IMR-90 (cell line): ENCODE measurements at regions not wholly inside any gene's neighbourhood (a gene's known extent, or its start where the extent isn't known, plus 50 kb on each side); places are given as distances from the start of the nearest gene placed in this dataset.

Source experiments
- ATAC-seq: fragments of 200-7000 bp; cut with Tn5 transposase; 2 replicates; pipeline ENCODE4 v1.9.1; 2020; ENCODE audit warnings: low read depth, mild to moderate bottlenecking, moderate library complexity
- BruUV-seq: library from RNA; stranded (reverse); fragments of 400-500 nt; replicated peaks from 2 replicates; lab custom pipeline; 2021; lab: Mats Ljungman, UMichigan
- CTCF ChIA-PET: fragments of 300-600 bp; formaldehyde crosslinking; extraction: SDS; loops from one replicate; lab custom pipeline; 2021; ENCODE audit warnings: antibody characterized with exemption; lab: Yijun Ruan, JAX
- POLR2A ChIA-PET: fragments of 300-600 bp; sonication (Branson Sonifier 250); formaldehyde crosslinking; loops from one replicate; lab custom pipeline; 2022; ENCODE audit warnings: antibody characterized with exemption; ENCODE audit not compliant: unreplicated experiment; lab: Charles Lee
- DNase-seq: peaks from one replicate; pipeline ENCODE4 v3.0.0; 2013
- H2AFZ ChIP-seq: replicated peaks from 2 replicates; pipeline ENCODE3; 2013; ENCODE audit warnings: low read length, mild to moderate bottlenecking; ENCODE audit not compliant: poor library complexity
- H2AK5ac ChIP-seq: 2 replicates; pipeline ENCODE4 v1.6.1; 2013; ENCODE audit warnings: low read depth, low read length, inconsistent platforms
- H2AK9ac ChIP-seq: replicated peaks from 2 replicates; pipeline ENCODE3; 2013; ENCODE audit warnings: mild to moderate bottlenecking, low read depth, low read length, moderate library complexity; ENCODE audit not compliant: poor library complexity
- H2BK120ac ChIP-seq: 2 replicates; pipeline ENCODE4 v1.6.1; 2013; ENCODE audit warnings: low read depth, low read length, inconsistent platforms
- H2BK15ac ChIP-seq: 3 replicates; pipeline ENCODE4 v1.6.1; 2013; ENCODE audit warnings: low read depth, low read length, inconsistent platforms
- H2BK20ac ChIP-seq: 2 replicates; pipeline ENCODE4 v1.6.1; 2013; ENCODE audit warnings: low read depth, mild to moderate bottlenecking, inconsistent platforms, low read length, moderate library complexity
- H2BK5ac ChIP-seq: 2 replicates; pipeline ENCODE4 v1.6.1; 2013; ENCODE audit warnings: mild to moderate bottlenecking, low read depth, low read length, inconsistent platforms; ENCODE audit not compliant: poor library complexity, severe bottlenecking
- H3K14ac ChIP-seq: replicated peaks from 2 replicates; pipeline ENCODE4 v1.6.1; 2013; ENCODE audit warnings: low read depth, low read length, inconsistent platforms
- H3K18ac ChIP-seq: 2 replicates; pipeline ENCODE4 v1.6.1; 2013; ENCODE audit warnings: low read depth, low read length, control low read depth
- H3K23ac ChIP-seq: 2 replicates; pipeline ENCODE4 v1.6.1; 2013; ENCODE audit warnings: low read depth, low read length, inconsistent platforms
- H3K27ac ChIP-seq: 2 replicates; pipeline ENCODE4 v1.5.1; 2013; ENCODE audit warnings: mild to moderate bottlenecking, control low read depth, low read length; ENCODE audit not compliant: insufficient read depth
- H3K27me3 ChIP-seq: 2 replicates; pipeline ENCODE4 v1.6.1; 2013; ENCODE audit warnings: low read length; ENCODE audit not compliant: control insufficient read depth, insufficient read depth
- H3K36me3 ChIP-seq: 2 replicates; pipeline ENCODE4 v1.6.1; 2013; ENCODE audit warnings: low read length, mixed read lengths; ENCODE audit not compliant: control insufficient read depth, insufficient read depth
- H3K4ac ChIP-seq: 2 replicates; pipeline ENCODE4 v1.6.1; 2013; ENCODE audit warnings: low read depth, low read length, inconsistent platforms
- H3K4me1 ChIP-seq: 2 replicates; pipeline ENCODE4 v1.6.1; 2013; ENCODE audit warnings: low read length, mixed read lengths; ENCODE audit not compliant: control insufficient read depth, insufficient read depth
- H3K4me2 ChIP-seq: 2 replicates; pipeline ENCODE4 v1.6.1; 2013; ENCODE audit warnings: low read depth, mild to moderate bottlenecking, control low read depth, low read length, moderate library complexity
- H3K4me3 ChIP-seq: 2 replicates; pipeline ENCODE4 v1.5.1; 2013; ENCODE audit warnings: low read depth, mild to moderate bottlenecking, control low read depth, low read length, moderate library complexity; ENCODE audit not compliant: insufficient read depth
- H3K56ac ChIP-seq: 2 replicates; pipeline ENCODE4 v1.6.1; 2013; ENCODE audit warnings: low read length, inconsistent platforms; ENCODE audit not compliant: insufficient read depth; ENCODE audit errors: extremely low read depth
- H3K79me1 ChIP-seq, 2 experiments: 2 replicates each; pipeline ENCODE4 v1.6.1; 2013; ENCODE audit warnings: low read length in 2 of 2, inconsistent platforms in 1 of 2, low read depth in 1 of 2
- H3K9ac ChIP-seq: 2 replicates; pipeline ENCODE4 v1.6.1; 2013; ENCODE audit warnings: low read depth, low read length, control low read depth
- H3K9me1 ChIP-seq: 2 replicates; pipeline ENCODE4 v1.6.1; 2013; ENCODE audit warnings: low read length, inconsistent platforms; ENCODE audit not compliant: insufficient read depth
- H3K9me3 ChIP-seq: 2 replicates; pipeline ENCODE4 v1.6.1; 2013; ENCODE audit warnings: low read length; ENCODE audit not compliant: control insufficient read depth, insufficient read depth
- H4K20me1 ChIP-seq: 2 replicates; pipeline ENCODE4 v1.6.1; 2013; ENCODE audit warnings: low read length, inconsistent platforms; ENCODE audit not compliant: insufficient read depth
- H4K5ac ChIP-seq: 2 replicates; pipeline ENCODE4 v1.6.1; 2013; ENCODE audit warnings: mild to moderate bottlenecking, low read depth, low read length, control low read depth
- H4K8ac ChIP-seq, 2 experiments: 2 replicates each; pipeline ENCODE4 v1.6.1; 2013; ENCODE audit warnings: low read depth in 2 of 2, low read length in 2 of 2, control low read depth in 1 of 2, inconsistent platforms in 1 of 2
- H4K91ac ChIP-seq: 2 replicates; pipeline ENCODE4 v1.6.1; 2013; ENCODE audit warnings: low read depth, low read length, inconsistent platforms; ENCODE audit not compliant: insufficient read depth
- CEBPB ChIP-seq: IDR thresholded peaks from 2 replicates; pipeline ENCODE4 v1.6.1; 2012; ENCODE audit warnings: low read depth, low read length, improper control_type of control experiment
- FOS ChIP-seq: fragments of 150-350 bp; IDR thresholded peaks from 2 replicates; pipeline ENCODE4 v1.6.1; 2016; ENCODE audit warnings: low read depth, low read length
- MAZ ChIP-seq: IDR thresholded peaks from 2 replicates; pipeline ENCODE4 v1.6.1; 2012; ENCODE audit warnings: low read depth, mild to moderate bottlenecking, low read length, improper control_type of control experiment, moderate library complexity, borderline replicate concordance
- MXI1 ChIP-seq: IDR thresholded peaks from 2 replicates; pipeline ENCODE4 v1.6.1; 2012; ENCODE audit warnings: low read depth, mild to moderate bottlenecking, low read length, moderate library complexity, borderline replicate concordance
- POLR2A ChIP-seq: IDR thresholded peaks from 2 replicates; pipeline ENCODE4 v1.6.1; 2012; ENCODE audit warnings: mild to moderate bottlenecking, low read depth, low read length
- RAD21 ChIP-seq: IDR thresholded peaks from 2 replicates; pipeline ENCODE4 v1.6.1; 2012; ENCODE audit warnings: low read length, improper control_type of control experiment
- RCOR1 ChIP-seq: IDR thresholded peaks from 2 replicates; pipeline ENCODE4 v1.6.1; 2012; ENCODE audit warnings: mild to moderate bottlenecking, low read length, improper control_type of control experiment; ENCODE audit not compliant: insufficient replicate concordance
- SMC3 ChIP-seq: fragments of 150-350 bp; IDR thresholded peaks from 2 replicates; pipeline ENCODE4 v1.6.1; 2016; ENCODE audit warnings: low read depth, mild to moderate bottlenecking, antibody characterized with exemption, low read length, moderate library complexity
- WGBS, 2 experiments: methylation state at CpG; one replicate each; pipeline versions ENCODE4 v1.1.5 to v1.1.7; 2013; ENCODE audit warnings: missing lambda C conversion rate in 2 of 2; ENCODE audit not compliant: insufficient read length in 1 of 2; ENCODE audit errors: extremely low coverage in 2 of 2; 5-methylcytosine and 5-hydroxymethylcytosine counted together
- dilution Hi-C: fragments of 300-500 bp; cut with HindIII; formaldehyde crosslinking; loops from one replicate; pipeline ENCODE4 v1.14.3; 2018; ENCODE audit warnings: low sequenced_read_pairs; ENCODE audit not compliant: unreplicated experiment
- in situ Hi-C: fragments of 300-500 bp; cut with MboI; formaldehyde crosslinking; loops from 3 replicates; pipeline ENCODE4 v1.14.3; 2019; ENCODE audit warnings: low sequenced_read_pairs, inconsistent platforms, mixed read lengths
- intact Hi-C: fragments of 100-400 bp; cut with micrococcal nuclease; formaldehyde crosslinking; loops from 2 replicates; pipeline ENCODE4 v1.10.0; 2022
- TF ChIP-seq, protein P1 (sequence below): fragments of 150-350 bp; IDR thresholded peaks from 2 replicates; pipeline ENCODE4 v1.6.1; 2017; ENCODE audit warnings: mild to moderate bottlenecking, antibody characterized with exemption, low read length, low read depth

DNA sequence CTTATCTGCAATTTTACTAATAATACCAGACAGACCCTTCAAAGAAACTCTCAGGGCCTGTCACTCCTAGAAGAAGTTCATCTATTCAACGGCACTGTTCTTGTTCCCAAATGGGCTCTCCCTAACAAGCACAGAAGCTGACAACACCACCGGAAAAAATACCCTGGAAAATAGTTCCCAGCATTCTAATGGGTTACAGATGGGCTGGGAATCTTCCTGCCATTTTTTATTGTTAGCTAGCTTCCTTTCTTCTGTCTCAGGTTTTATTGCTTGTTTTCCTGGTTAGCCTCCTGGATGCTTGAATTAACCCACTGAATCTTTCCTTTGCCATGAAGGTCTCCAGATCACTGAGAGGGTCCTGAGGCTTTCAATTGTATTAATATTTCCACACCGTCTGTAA, 689.8 kb upstream of the NRP1 start:
- ChIA-PET CTCF (no interaction called here), POLR2A (no interaction called here)
- no peak overlapping the region for H2AK5ac ChIP-seq
- no peak overlapping the region for H2BK5ac ChIP-seq
- ATAC-seq, result no peak
- H3K4ac ChIP-seq, result no peak overlapping the region
- no peak overlapping the region for H3K18ac ChIP-seq
- TF ChIP-seq, protein P1, sequence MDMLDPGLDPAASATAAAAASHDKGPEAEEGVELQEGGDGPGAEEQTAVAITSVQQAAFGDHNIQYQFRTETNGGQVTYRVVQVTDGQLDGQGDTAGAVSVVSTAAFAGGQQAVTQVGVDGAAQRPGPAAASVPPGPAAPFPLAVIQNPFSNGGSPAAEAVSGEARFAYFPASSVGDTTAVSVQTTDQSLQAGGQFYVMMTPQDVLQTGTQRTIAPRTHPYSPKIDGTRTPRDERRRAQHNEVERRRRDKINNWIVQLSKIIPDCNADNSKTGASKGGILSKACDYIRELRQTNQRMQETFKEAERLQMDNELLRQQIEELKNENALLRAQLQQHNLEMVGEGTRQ, result no peak
- TF ChIP-seq SMC3 (no peak), FOS (no peak), POLR2A (no peak), RCOR1 (no peak), MAZ (no peak), MXI1 (no peak), RAD21 (no peak), CEBPB (no peak)
- H4K20me1 ChIP-seq, result no peaks in the 10 kb centered on the region
- no peak overlapping the region for H2BK120ac ChIP-seq
- H3K9ac ChIP-seq, result no peak overlapping the region
- H3K36me3 ChIP-seq, result no peaks in the 10 kb centered on the region
- in situ Hi-C loops, result no loop called here
- DNase-seq, result no peak
- no peak overlapping the region for H3K4me2 ChIP-seq
- intact Hi-C loops, result no loop called here
- no peak overlapping the region for H3K14ac ChIP-seq
- no peaks in the 10 kb centered on the region for H3K4me1 ChIP-seq
- no peak overlapping the region for H4K8ac ChIP-seq
- no peak overlapping the region for H2AK9ac ChIP-seq
- H2AFZ ChIP-seq, result no peak overlapping the region
- peaks cover 5% of the 10 kb centered on the region for H3K9me3 ChIP-seq
- no peaks in the 10 kb centered on the region for H3K79me1 ChIP-seq
- H2BK15ac ChIP-seq, result no peak overlapping the region
- no TSS peak for BruUV-seq
- dilution Hi-C loops, result no loop called here
- no peak overlapping the region for H3K56ac ChIP-seq
- H3K9me1 ChIP-seq, result no peaks in the 10 kb centered on the region
- no peak overlapping the region for H4K5ac ChIP-seq
- H3K27ac ChIP-seq, result no peak overlapping the region
- H3K4me3 ChIP-seq, result no peak overlapping the region
- no peak overlapping the region for H3K23ac ChIP-seq
- H3K27me3 ChIP-seq, result peaks cover 3% of the 10 kb centered on the region; the same call in 1 of the 2 replicates
- H2BK20ac ChIP-seq, result no peak overlapping the region
- no peak overlapping the region for H4K91ac ChIP-seq
- no CpG with 5 or more reads among the region's 3 CpGs for WGBS, 2 experiments
